ENCODE measurements at regions not wholly inside any gene's neighbourhood (a gene's known extent, or its start where the extent isn't known, plus 50 kb on each side); places are given as distances from the start of the nearest gene placed in this dataset.

- ChIA-PET POLR2A (ENCODE audit: unreplicated experiment) (no interaction called here), CTCF (interaction anchor here (0.5 kb wide), 1 partner anchor 66 kb away, joined by 3 read pairs; no protein-coding TSS in a partner anchor)
- H3K9ac ChIP-seq (ENCODE audit: low read depth, low read length) = no peak overlapping the region
- no peak overlapping the region for H3K14ac ChIP-seq (replicated peaks; ENCODE audit: low read depth, low read length)
- no peak overlapping the region for H2BK5ac ChIP-seq (ENCODE audit: low read depth, low read length, poor library complexity, severe bottlenecking)
- no peak overlapping the region for H3K23ac ChIP-seq (ENCODE audit: low read depth, low read length)
- H3K4ac ChIP-seq (ENCODE audit: low read depth, low read length) = no peak overlapping the region
- TF ChIP-seq MAZ (IDR thresholded peaks at IDR 0.05; ENCODE audit: borderline replicate concordance, low read depth, low read length) (no peak), RCOR1 (IDR thresholded peaks at IDR 0.05; ENCODE audit: insufficient replicate concordance, low read length) (no peak), BHLHE40 (IDR thresholded peaks at IDR 0.05; ENCODE audit: low read depth, low read length) (no peak), SMC3 (IDR thresholded peaks at IDR 0.05; ENCODE audit: low read depth, low read length) (no peak), USF2 (IDR thresholded peaks at IDR 0.05; ENCODE audit: low read depth, low read length) (no peak), RFX5 (IDR thresholded peaks at IDR 0.05; ENCODE audit: low read depth, low read length) (no peak), CEBPB (IDR thresholded peaks at IDR 0.05; ENCODE audit: low read depth, low read length) (no peak), NFE2L2 (IDR thresholded peaks at IDR 0.05; ENCODE audit: low read depth, low read length) (no peak)
- no peak overlapping the region for H4K91ac ChIP-seq (ENCODE audit: insufficient read depth, low read depth, low read length)
- no peaks in the 10 kb centered on the region for H3K4me1 ChIP-seq (ENCODE audit: control insufficient read depth, insufficient read depth, low read length)
- no peaks in the 10 kb centered on the region for H4K20me1 ChIP-seq (ENCODE audit: insufficient read depth, low read length)
- in situ Hi-C loops (cut with MboI; ENCODE audit: low sequenced_read_pairs) (loop anchor here (25.0 kb wide), 1 partner anchor 217 kb away; no protein-coding TSS in a partner anchor), dilution Hi-C loops (cut with HindIII; ENCODE audit: low sequenced_read_pairs, unreplicated experiment) (no loop called here), intact Hi-C loops (cut with micrococcal nuclease) (no loop called here)
- H3K56ac ChIP-seq (ENCODE audit: extremely low read depth, insufficient read depth, low read length) = no peak overlapping the region
- H2AK5ac ChIP-seq (ENCODE audit: low read depth, low read length) = no peak overlapping the region
- H4K5ac ChIP-seq (ENCODE audit: low read depth, low read length) = no peak overlapping the region
- H3K27ac ChIP-seq (ENCODE audit: insufficient read depth, low read length) = no peak overlapping the region
- peaks cover 12% of the 10 kb centered on the region for H3K9me3 ChIP-seq (ENCODE audit: control insufficient read depth, insufficient read depth, low read length)
- no peak for ATAC-seq (ENCODE audit: low read depth)
- H3K36me3 ChIP-seq (ENCODE audit: control insufficient read depth, insufficient read depth, low read length) = no peaks in the 10 kb centered on the region
- no peak overlapping the region for H2BK120ac ChIP-seq (ENCODE audit: low read depth, low read length)
- BruUV-seq (replicated peaks) = no TSS peak
- H3K27me3 ChIP-seq (ENCODE audit: control insufficient read depth, insufficient read depth, low read length) = no peaks in the 10 kb centered on the region
- no peak overlapping the region for H3K4me2 ChIP-seq (ENCODE audit: low read depth, low read length)
- DNase-seq = no peak
- no peak overlapping the region for H3K18ac ChIP-seq (ENCODE audit: low read depth, low read length)
- no peak overlapping the region for H2AK9ac ChIP-seq (replicated peaks; ENCODE audit: low read depth, low read length, poor library complexity)
- no peak overlapping the region for H2AFZ ChIP-seq (replicated peaks; ENCODE audit: low read length, poor library complexity)
- WGBS, 2 experiments (ENCODE audit: extremely low coverage in 2 of 2, insufficient read length in 1 of 2) = no CpG with 5 or more reads among the region's 1 CpG
- H3K9me1 ChIP-seq (ENCODE audit: insufficient read depth, low read length) = no peaks in the 10 kb centered on the region
- H3K79me1 ChIP-seq (ENCODE audit: low read depth in 1 of 2, low read length in 2 of 2) = no peaks in the 10 kb centered on the region
- no peak overlapping the region for H4K8ac ChIP-seq (ENCODE audit: low read depth in 2 of 2, low read length in 2 of 2)
- H2BK20ac ChIP-seq (ENCODE audit: low read depth, low read length) = no peak overlapping the region
- no peak overlapping the region for H2BK15ac ChIP-seq (ENCODE audit: low read depth, low read length)
- H3K4me3 ChIP-seq (ENCODE audit: insufficient read depth, low read depth, low read length) = no peak overlapping the region
Observed at GRCh38 chr17:6195123-6195522, 124.9 kb downstream of the WSCD1 start.

Data from IMR-90 (cell line).